GM23248 (cell line): ENCODE measurements at regions not wholly inside any gene's neighbourhood (a gene's known extent, or its start where the extent isn't known, plus 50 kb on each side); places are given as distances from the start of the nearest gene placed in this dataset.

ENCODE experiments used
- DNase-seq: peaks from one replicate; pipeline ENCODE4 v3.0.0-alpha.2; 2015
- H2AFZ ChIP-seq: fragments of 200-600 bp; sonication (generic); 2 replicates; pipeline ENCODE4 v1.6.1; 2016; ENCODE audit warnings: antibody characterized with exemption
- H3F3A ChIP-seq: fragments of 200-600 bp; sonication (generic); 2 replicates; pipeline ENCODE4 v1.6.1; 2016; ENCODE audit warnings: mild to moderate bottlenecking, antibody characterized with exemption, mixed run types; ENCODE audit not compliant: insufficient read depth
- H3K27ac ChIP-seq: fragments of 200-600 bp; sonication (generic); 2 replicates; pipeline ENCODE4 v1.5.1; 2016; ENCODE audit warnings: mild to moderate bottlenecking
- H3K27me3 ChIP-seq: fragments of 200-600 bp; sonication (generic); replicated peaks from 2 replicates; pipeline ENCODE4 v1.6.1; 2016; ENCODE audit warnings: mild to moderate bottlenecking; ENCODE audit not compliant: insufficient read depth
- H3K36me3 ChIP-seq: fragments of 200-600 bp; sonication (generic); 2 replicates; pipeline ENCODE4 v1.6.1; 2016; ENCODE audit warnings: low read depth, mild to moderate bottlenecking
- H3K4me1 ChIP-seq: fragments of 200-600 bp; sonication (generic); 2 replicates; pipeline ENCODE4 v1.6.1; 2016; ENCODE audit warnings: mild to moderate bottlenecking; ENCODE audit not compliant: insufficient read depth
- H3K4me2 ChIP-seq: fragments of 200-600 bp; sonication (generic); one replicate; pipeline ENCODE4 v1.6.1; 2016; ENCODE audit warnings: mild to moderate bottlenecking; ENCODE audit not compliant: unreplicated experiment
- H3K4me3 ChIP-seq: fragments of 200-600 bp; sonication (generic); 2 replicates; pipeline ENCODE4 v1.5.1; 2016; ENCODE audit warnings: mild to moderate bottlenecking
- H3K79me2 ChIP-seq: fragments of 200-600 bp; sonication (generic); 2 replicates; pipeline ENCODE4 v1.6.1; 2016; ENCODE audit warnings: mild to moderate bottlenecking; ENCODE audit not compliant: insufficient read depth
- H3K9ac ChIP-seq: fragments of 200-600 bp; sonication (generic); 2 replicates; pipeline ENCODE4 v1.6.1; 2016; ENCODE audit warnings: mild to moderate bottlenecking
- H3K9me2 ChIP-seq: fragments of 200-600 bp; sonication (generic); 2 replicates; pipeline ENCODE4 v1.6.1; 2016; ENCODE audit warnings: mixed run types, mild to moderate bottlenecking, moderate library complexity; ENCODE audit not compliant: insufficient read depth
- H3K9me3 ChIP-seq: fragments of 200-600 bp; sonication (generic); one replicate; pipeline ENCODE4 v1.6.1; 2017; ENCODE audit warnings: low read depth
- H4K20me1 ChIP-seq: fragments of 200-600 bp; sonication (generic); 2 replicates; pipeline ENCODE4 v1.6.0; 2016; ENCODE audit not compliant: insufficient read depth
- EZH2 ChIP-seq: fragments of 200-600 bp; sonication (generic); IDR thresholded peaks from 2 replicates; pipeline ENCODE4 v1.6.1; 2018; ENCODE audit warnings: antibody characterized with exemption, mild to moderate bottlenecking; ENCODE audit not compliant: insufficient read depth, poor library complexity, severe bottlenecking
- EZH2phosphoT487 ChIP-seq: fragments of 200-600 bp; sonication (generic); IDR thresholded peaks from 2 replicates; pipeline ENCODE4 v1.6.1; 2018; ENCODE audit warnings: antibody characterized with exemption, moderate library complexity, mild to moderate bottlenecking, low read depth; ENCODE audit not compliant: insufficient read depth
- WGBS, 2 experiments: methylation state at CpG; one replicate each; pipeline ENCODE4 v1.1.6; 2015 to 2017; ENCODE audit warnings: low lambda C conversion rate in 2 of 2, low coverage in 1 of 2; ENCODE audit errors: missing lambda C conversion rate in 2 of 2; 5-methylcytosine and 5-hydroxymethylcytosine counted together
- in situ Hi-C: fragments of 300-500 bp; cut with MboI; formaldehyde crosslinking; loops from 2 replicates; pipeline ENCODE4 v1.15.0; 2020

GRCh38 chr2:217299590-217299989 is 439.7 kb upstream of the TNP1 start:
- H3K4me2 ChIP-seq: no peak overlapping the region
- H3K27me3 ChIP-seq: no peaks in the 10 kb centered on the region
- no peak overlapping the region for H3K9ac ChIP-seq
- no peaks in the 10 kb centered on the region for H3K79me2 ChIP-seq
- H3K4me1 ChIP-seq: no peaks in the 10 kb centered on the region
- H2AFZ ChIP-seq: no peak overlapping the region
- WGBS, 2 experiments: 96 to 98% methylated on average over 1 of the region's 1 CpG
- no peaks in the 10 kb centered on the region for H3K36me3 ChIP-seq
- H3K9me3 ChIP-seq: no peaks in the 10 kb centered on the region
- H3K4me3 ChIP-seq: no peak overlapping the region
- H3F3A ChIP-seq: no peaks in the 10 kb centered on the region
- DNase-seq: no peak
- H3K9me2 ChIP-seq: no peaks in the 10 kb centered on the region
- TF ChIP-seq EZH2 (no peak), EZH2phosphoT487 (no peak)
- no peak overlapping the region for H3K27ac ChIP-seq
- in situ Hi-C loops: no loop called here
- H4K20me1 ChIP-seq: no peaks in the 10 kb centered on the region

GRCh38 chr2:217297096-217297495 is 437.2 kb upstream of the TNP1 start:
- no peak for DNase-seq
- Histone ChIP-seq H3K36me3 (no peaks in the 10 kb centered on the region), H3K27me3 (no peaks in the 10 kb centered on the region), H3K79me2 (no peaks in the 10 kb centered on the region), H3K4me2 (no peak overlapping the region), H2AFZ (no peak overlapping the region), H3K9me3 (no peaks in the 10 kb centered on the region), H3K27ac (no peak overlapping the region), H3K9me2 (no peaks in the 10 kb centered on the region), H3F3A (no peaks in the 10 kb centered on the region), H3K4me1 (no peaks in the 10 kb centered on the region), H3K9ac (no peak overlapping the region), H3K4me3 (no peak overlapping the region), H4K20me1 (no peaks in the 10 kb centered on the region)
- 77 to 83% methylated on average over 2 of the region's 2 CpGs for WGBS, 2 experiments
- TF ChIP-seq EZH2phosphoT487 (no peak), EZH2 (no peak)
- in situ Hi-C loops: no loop called here

GRCh38 chr2:217294818-217295217 is 435.0 kb upstream of the TNP1 start:
- Histone ChIP-seq H3K4me2 (no peak overlapping the region), H3K4me3 (no peak overlapping the region), H3K9ac (no peak overlapping the region), H3K27ac (no peak overlapping the region), H3K36me3 (no peaks in the 10 kb centered on the region), H3K4me1 (peaks cover 4% of the 10 kb centered on the region), H3K27me3 (no peaks in the 10 kb centered on the region), H3K9me2 (no peaks in the 10 kb centered on the region), H2AFZ (no peak overlapping the region), H3K9me3 (no peaks in the 10 kb centered on the region), H3K79me2 (no peaks in the 10 kb centered on the region), H3F3A (no peaks in the 10 kb centered on the region), H4K20me1 (no peaks in the 10 kb centered on the region)
- TF ChIP-seq EZH2: no peak
- TF ChIP-seq EZH2phosphoT487: no peak
- in situ Hi-C loops: no loop called here
- WGBS, 2 experiments: 85 to 87% methylated on average over 4 of the region's 4 CpGs
- no peak for DNase-seq

- Histone ChIP-seq H3K9ac (no peak overlapping the region), H3K9me3 (no peaks in the 10 kb centered on the region), H3K79me2 (no peaks in the 10 kb centered on the region), H3K9me2 (no peaks in the 10 kb centered on the region), H3K4me3 (no peak overlapping the region), H3K27me3 (no peaks in the 10 kb centered on the region), H3K36me3 (no peaks in the 10 kb centered on the region), H4K20me1 (no peaks in the 10 kb centered on the region), H3K27ac (no peak overlapping the region), H3K4me2 (no peak overlapping the region), H2AFZ (no peak overlapping the region), H3F3A (no peaks in the 10 kb centered on the region), H3K4me1 (peaks cover 10% of the 10 kb centered on the region)
- in situ Hi-C loops: no loop called here
- WGBS, 2 experiments: 61 to 68% methylated on average over 2 of the region's 2 CpGs
- DNase-seq: no peak
- TF ChIP-seq EZH2: no peak
- TF ChIP-seq EZH2phosphoT487: no peak
These were observed 434.3 kb upstream of the TNP1 start for GRCh38 chr2:217294211-217294610.

GRCh38 chr2:217293607-217294006 is 433.7 kb upstream of the TNP1 start:
- H2AFZ ChIP-seq: no peak overlapping the region
- TF ChIP-seq EZH2 (no peak), EZH2phosphoT487 (no peak)
- in situ Hi-C loops: no loop called here
- peaks cover 13% of the 10 kb centered on the region for H3K4me1 ChIP-seq
- no peaks in the 10 kb centered on the region for H3K9me2 ChIP-seq
- no peaks in the 10 kb centered on the region for H3F3A ChIP-seq
- H3K27me3 ChIP-seq: no peaks in the 10 kb centered on the region
- no peak overlapping the region for H3K27ac ChIP-seq
- no peak overlapping the region for H3K4me2 ChIP-seq
- no peaks in the 10 kb centered on the region for H3K36me3 ChIP-seq
- no peak for DNase-seq
- 68 to 72% methylated on average over 3 of the region's 3 CpGs for WGBS, 2 experiments
- no peak overlapping the region for H3K9ac ChIP-seq
- H3K4me3 ChIP-seq: no peak overlapping the region
- no peaks in the 10 kb centered on the region for H3K9me3 ChIP-seq
- no peaks in the 10 kb centered on the region for H3K79me2 ChIP-seq
- H4K20me1 ChIP-seq: no peaks in the 10 kb centered on the region
